ENCODE measurements at regions not wholly inside any gene's neighbourhood (a gene's known extent, or its start where the extent isn't known, plus 50 kb on each side); places are given as distances from the start of the nearest gene placed in this dataset.
"Not testable (repeated sequence)": the region's sequence is repeated elsewhere in the genome, so short reads cannot be mapped to it uniquely, and the experiment has no call there.

DNA sequence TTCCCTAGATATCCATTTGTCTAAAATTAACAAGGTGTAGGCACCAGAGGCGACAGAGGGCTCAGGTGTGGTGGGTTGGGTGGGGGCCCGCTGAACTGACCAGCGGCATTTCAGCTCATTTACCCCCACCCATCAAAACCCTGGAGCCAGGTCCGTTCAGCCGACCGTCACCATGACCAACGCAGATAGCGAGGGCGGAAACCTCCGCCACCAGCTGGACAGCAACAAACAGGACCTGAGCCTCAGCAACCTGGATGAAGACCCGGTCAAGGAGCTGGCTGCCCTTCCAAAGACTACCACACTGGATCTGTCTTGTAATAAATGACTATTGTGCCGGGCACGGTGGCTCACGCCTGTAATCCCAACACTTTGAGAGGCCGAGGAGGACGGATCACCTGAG lies 120.8 kb upstream of the LGSN start:
- DNase-seq: no peak

DNA sequence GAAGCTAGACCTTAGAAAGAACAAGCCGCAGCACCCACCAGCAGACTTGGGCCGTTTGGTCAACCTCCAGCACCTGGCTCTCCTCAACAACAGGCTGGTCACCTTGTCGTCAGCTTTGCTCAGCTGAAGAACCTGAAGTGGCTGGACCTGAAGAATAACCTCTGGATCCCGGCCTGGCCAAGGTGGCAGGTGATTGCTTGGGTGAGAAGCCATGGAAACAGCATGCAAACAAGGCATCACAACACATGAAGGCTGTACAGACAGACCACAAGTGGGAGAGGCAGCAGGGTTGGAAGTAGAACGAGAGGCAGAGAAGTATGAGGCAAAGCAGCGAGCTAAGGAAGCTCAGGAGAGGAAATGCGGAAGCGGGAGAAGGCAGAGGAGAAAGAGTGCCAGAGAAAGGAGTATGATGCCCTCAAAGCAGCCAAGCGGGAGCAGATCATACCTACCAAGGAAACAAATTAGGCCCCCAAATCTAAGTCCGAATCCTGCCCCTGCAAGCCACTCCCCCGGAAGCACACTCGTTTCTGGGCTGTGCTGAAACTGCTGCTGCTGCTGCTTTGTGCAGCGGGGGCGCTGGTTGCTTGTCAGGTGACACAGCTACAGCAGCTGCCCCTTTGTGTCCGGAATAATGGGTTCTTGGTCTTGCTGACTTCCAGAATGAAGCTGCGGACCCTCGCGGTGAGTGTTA lies 121.6 kb upstream of the LGSN start:
- no peak for DNase-seq

DNA sequence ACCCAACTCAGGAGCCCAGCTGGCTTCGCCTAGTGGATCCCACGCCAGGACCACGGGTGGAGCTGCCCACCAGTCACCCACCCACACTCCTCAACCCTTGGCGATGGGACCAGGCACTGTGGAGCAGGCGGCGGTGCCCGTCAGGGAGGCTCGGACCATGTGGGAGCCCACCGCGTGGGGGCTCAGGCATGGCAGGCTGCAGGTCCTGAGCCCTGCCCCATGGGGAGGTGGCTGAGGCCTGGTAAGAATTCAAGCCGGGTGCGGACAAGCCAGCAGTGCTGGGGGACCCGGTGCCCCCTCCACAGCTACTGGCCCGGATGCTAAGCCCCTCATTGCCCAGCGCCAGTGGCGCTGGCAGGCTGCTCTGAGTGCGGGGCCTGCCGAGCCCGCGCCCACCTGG lies 123.1 kb upstream of the LGSN start:
- no peak for DNase-seq

DNA sequence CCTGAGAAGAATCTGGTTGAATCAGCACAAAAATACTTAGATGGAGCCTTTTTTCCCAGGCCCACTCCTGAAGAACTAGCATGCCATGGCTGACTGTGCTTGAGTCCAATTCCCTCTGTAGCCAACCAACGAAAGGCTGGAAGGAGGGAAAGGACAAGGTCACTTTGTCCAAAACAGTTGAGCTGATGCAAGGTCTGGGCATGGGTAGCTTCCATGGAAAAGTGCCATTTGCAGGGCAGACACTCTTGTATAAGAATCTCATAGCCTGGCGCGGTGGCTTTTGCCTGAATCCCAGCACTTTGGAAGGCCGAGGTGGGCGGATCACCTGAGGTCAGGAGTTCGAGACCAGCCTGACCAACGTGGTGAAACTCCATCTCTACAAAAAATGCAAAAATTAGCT lies 125.0 kb upstream of the LGSN start:
- no peak for DNase-seq

DNA sequence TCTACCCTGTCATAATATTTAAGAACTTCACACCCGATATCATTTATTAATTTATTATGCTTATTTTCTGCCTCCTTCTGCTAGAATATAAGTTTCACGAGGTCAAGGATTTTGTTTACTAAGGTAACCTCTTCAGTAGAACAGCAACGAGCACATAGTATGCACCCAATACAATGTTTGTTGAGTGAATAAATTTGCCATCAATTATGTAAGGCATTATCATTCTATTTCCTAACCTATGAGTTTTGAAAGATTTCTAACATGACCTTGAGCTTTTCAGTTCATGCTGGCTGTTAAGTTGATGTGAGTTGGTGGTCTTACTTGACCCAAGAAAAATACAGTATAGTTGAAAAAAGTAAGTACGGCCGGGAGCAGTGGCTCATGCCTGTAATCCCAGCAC lies 125.9 kb upstream of the LOC128125822 start:
- no peak for DNase-seq

DNA sequence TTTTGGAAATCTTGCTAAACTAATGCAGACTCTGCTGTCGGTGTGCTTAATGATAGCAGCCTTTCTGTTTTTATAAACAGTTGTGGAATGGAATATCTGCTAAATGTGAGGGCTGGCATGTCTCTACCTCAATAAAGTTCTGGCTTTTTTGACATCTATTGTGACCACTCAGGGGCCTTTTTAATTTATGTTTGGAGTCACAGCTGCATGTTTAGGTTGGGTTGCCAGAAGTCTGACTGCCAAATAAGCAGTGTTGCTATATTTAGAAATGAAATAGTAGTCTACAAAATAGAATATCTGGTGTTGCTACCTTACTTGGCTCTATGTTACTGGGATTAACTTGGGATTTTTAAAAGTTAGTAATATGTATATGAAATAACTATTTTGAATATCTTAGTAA lies 125.1 kb upstream of the LOC128125822 start:
- DNase-seq: no peak

DNA sequence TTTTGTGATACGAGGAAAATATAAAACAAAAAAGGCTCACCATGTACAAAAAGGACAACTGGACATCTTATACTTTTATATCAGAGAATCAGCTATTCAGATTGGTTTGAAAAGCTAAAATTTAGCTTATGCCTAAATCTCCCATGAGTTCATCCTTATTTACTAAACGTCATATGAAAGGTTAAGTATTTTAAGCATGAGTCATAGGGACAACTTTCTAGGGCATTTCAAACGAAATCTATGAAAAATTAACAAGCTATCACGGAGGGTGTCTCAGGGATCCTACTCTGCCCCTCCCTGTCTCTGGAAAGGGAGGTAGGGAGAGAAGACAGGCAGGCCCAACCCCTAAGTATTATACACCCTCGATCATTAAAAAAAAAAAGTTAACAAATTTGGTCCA lies 124.1 kb upstream of the LOC128125822 start:
- DNase-seq: no peak

DNA sequence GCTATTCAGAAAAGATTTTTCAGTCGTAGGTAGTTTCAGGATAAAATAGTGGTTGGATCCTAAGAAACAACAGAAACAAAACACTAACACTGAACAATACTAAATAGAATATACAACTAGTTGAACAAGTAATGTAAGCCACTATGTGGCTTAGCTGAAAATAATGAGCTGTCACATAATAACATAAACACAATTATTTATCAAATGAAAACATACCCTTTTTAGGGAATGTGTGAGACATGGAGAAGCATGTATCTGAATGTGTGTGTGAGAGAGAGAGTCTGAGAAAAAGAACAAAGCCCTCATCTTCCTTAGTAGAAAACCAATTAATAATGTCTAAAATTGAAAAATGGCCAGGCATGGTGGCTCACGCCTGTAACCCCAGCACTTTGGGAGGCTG lies 122.6 kb upstream of the LOC128125822 start:
- DNase-seq: no peak

DNA sequence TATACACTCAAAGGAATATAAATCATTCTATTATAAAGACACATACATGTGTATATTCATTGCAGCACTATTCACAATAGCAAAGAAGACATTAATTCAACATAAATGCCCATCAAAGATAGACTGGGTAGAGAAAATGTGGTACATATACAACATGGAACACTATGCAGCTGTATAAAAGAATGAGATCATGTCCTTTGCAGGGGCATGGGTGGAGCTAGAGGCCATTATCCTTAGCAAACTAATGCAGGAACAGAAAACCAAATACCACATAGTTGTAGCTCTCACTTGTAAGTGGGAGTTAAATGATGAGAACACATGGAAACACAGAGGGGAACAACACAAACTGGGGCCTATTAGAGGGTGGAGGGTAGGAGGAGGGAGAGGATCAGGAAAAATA lies 121.0 kb upstream of the LOC128125822 start:
- no peak for DNase-seq

DNA sequence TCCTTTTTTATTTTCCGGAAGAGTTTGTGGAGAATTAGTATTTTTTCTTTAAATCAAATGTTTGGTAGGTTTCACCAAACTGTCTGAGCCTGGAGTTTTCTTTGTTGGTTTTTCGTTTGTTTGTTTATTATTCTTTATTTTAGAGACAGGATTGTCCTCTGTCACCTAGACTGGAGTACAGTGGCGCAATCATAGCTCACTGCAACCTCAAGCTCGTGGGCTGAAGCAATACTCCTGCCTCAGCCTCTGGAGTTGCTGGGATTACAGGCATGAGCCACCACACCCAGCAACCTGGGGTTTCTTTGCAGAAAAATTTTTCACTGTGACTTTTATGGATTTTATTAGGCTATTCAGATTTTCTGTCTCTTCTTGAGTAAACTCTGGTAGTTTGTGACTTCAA lies 120.2 kb upstream of the LOC128125822 start:
- no peak for DNase-seq

DNA sequence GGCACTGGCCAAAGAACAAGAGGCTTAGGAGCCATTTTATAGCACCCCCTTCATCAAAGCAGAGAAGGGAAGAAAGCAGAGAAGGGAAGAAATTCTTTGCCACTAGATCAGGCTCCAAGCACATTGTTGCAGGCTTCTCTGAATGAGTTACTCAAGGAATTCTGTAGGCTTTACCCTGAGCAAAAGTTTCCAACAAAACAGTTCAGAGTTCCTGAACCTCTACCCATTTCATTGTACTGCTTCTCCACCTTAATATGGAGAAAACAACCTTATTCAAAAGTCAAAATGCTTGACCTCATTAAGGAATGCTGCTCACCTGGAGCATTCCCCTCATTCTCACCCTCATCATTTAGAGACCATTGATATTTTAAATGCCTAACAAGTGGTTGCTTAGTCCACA lies 115.5 kb upstream of the LOC128125822 start:
- no peak for DNase-seq

DNA sequence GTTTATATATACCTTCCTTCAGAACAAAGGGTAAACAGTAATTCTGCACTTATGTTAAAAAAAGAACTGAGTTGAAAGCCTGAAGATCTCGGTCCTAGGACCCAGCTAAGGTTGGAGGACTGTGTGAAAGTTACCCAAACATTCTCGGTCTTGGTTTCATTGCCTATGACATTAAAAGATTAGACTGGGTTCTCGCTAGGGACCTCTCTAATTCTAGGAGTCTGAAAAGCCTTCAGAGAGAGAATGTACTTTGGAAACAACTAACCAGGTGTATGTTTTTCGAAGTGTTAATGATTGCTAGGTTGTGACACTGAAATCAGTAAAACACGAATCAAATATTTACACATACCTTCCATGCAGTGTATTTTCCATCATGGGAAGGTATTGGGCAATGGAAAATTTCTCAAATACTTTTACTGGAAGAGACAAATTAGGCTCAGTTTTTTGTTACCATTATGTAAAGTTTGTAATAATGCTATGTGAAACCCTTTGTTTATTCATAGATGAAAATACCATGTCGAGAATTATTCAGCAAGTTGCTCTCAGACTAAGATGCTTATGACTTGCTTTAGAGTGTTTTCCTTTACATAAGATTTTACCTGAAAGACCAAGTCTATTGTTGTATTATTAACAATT lies 113.7 kb upstream of the LOC128125822 start:
- DNase-seq: no peak

DNA sequence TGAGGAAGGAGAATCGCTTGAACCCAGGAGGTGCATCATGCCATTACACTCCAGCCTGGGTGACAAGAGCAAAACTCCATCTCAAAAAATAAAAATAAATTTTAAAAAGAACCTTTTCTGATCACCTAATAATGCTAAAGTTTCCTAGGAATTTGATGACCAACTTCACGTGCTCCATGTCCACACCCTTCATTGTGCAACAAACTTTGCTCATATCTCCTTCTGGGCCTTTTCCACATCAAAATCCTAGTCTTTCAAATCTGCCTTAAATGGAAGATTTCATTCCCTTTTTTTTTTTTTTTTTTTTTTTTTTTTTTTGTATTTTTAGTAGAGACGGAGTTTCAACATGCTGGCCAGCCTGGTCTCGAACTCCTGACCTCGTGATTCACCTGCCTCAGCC lies 112.5 kb upstream of the LOC128125822 start:
- DNase-seq: no peak

DNA sequence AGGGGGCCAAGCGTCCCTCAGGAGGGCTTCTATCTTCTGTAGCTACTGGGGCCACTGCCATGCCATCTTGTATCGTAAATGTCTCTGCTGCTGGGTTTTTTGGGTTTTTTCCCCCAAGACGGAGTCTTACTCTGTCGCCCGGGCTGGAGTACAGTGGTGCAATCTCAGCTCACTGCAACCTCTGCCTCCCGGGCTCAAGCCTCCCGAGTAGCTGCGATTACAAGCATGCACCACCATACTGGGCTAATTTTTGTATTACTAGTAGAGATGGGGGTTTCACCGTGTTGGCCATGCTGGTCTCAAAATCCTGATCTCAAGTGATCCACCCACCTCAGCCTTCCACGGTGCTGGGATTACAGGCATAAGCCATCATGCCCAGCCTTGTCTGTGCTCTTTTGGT lies 111.3 kb upstream of the LOC128125822 start:
- no peak for DNase-seq

DNA sequence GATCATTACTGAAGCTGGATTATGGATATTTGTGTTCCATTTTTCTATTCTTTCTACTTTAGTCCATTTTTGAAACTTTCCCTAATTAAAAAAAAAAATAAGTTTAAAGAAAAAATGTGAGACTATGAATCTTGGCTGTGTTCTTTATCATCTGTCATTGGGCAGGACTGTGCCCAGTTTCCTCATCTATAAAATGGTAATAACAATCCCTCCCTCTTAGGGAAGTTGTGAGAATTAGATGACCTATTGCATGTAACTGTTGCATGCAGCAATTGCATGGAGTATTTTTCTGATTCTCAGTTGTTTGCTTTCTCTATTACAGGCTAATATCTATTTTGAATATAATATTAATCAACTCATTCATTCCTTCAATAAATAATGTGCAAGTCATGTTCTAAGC lies 108.2 kb upstream of the LOC128125822 start:
- no peak for DNase-seq

DNA sequence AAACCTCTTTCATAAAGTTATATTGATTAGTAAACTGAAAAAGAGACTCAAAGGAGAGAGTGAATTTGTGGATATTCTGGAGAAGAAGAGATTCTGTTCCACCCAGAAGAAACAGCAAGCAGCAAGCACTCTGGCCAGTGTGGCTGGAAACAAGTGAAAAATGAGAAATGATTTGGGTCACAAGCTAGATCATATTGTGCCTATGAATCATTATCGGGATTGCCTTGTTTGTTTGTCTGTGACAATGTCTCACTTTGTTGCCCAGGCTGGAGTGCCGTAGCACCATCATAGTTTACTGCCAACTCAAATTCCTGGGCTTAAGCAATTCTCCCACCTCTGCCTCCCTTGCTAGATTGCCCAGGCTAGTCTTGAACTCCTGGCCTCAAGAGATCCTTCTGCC lies 106.5 kb upstream of the LOC128125822 start:
- DNase-seq: no peak

DNA sequence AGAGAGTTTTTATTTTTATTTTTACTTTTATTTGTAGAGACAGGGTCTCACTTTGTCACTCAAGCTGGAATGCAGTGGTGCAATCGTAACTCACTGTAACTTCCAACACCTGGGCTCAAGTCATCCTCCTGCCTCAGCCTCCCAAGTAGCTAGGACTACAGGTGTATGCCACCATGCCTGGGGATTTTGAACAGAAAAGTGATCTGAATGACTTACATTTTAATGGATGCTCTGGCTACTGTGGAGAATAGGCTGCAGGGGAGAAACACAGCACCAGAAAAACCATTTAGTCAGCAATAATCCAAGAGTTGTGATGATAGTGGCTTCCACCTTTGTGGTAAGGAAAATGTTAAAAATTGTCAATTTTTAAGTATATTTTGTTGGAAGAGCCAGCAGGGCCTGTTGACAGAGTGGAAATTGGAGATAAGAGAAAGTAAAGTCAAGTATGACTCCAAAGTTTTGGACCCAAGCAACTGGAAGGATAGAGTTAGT lies 106.0 kb upstream of the LOC128125822 start:
- DNase-seq: no peak

DNA sequence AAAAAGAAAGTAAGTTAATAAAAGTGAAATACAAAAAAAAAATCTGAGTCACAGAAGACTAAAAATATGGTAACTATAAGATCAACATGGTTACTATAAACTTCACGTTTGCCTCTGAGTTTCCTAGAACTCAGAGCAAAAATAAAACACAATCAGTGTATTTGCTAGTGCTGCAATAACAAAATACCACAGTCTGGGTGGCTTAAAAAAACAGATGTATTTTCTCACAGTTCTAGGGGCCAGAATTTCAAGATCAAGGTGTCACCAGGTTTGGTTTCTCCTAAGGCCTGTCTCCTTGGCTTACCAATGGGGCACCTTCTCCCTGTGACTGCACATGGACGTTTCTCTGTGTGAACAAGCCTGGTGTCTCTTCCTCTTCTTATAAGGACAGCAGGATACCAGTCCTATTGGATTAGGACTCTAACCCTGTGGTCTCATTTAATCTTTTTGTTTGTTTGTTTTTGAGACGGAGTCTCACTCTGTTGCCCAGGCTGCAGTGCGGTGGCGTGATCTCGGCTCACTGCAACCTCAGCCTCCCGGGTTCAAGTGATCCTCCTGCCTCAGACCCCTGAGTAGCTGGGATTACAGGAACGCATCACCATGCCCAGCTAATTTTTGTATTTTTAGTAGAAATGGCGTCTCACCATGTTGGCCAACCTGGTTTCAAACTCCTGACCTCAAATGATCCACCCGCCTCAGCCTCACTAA lies 104.9 kb upstream of the LOC128125822 start:
- DNase-seq: no peak

DNA sequence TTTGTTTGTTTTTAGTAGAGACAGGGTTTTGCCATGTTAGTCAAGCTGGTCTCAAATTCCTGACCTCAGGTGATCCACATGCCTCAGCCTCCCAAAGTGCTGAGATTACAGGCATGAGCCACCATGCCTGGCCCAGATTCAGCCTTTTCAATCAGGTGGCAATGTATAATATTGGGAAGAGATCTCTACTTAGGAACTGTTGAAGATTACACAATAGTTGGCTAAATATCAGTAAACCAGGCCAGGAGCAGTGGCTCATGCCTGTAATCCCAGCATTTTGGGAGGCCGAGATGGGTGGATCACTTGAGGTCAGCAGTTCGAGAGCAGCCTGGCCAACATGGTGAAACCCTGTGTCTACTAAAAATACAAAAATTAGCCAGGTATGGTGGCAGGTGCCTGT lies 101.1 kb upstream of the LOC128125822 start:
- DNase-seq: not testable (repeated sequence)

DNA sequence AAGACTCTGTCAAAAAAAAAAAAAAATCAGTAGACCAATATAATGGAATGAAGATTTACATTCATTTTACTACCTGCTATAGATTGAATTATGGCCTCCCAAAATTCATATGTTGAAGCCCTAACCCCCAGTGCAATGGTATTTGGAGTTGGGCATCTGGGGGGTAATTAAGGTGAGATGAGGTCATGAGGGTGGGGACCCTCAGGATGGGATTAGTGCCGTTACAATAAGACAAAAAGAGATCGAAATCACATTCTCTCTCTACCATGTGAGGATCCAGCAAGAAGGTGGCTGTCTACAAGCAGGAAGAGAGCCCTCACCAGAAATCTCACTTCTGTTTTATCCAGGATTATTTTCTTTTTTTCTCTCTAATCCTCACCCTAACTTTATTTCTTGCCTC lies 100.6 kb upstream of the LOC128125822 start:
- no peak for DNase-seq

DNA sequence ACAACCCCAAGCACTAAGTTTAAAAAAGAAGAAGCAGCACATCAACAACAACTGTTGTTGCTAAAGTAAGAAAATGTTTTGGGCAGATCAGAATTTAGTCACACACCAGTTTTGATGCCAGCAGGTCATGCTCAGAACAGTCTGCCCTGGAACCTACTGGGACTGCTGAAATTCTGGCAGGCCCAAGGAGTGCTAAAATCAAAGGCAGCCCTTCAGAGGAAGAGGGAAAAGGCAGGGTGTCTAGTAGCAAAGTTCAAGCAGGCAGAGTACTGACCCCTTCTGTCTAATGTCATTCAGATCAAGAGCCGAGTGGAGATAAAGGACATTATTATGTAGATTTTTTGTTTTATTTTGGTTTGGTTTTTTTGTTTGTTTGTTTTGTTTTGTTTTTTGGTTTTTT lies 96.6 kb upstream of the LOC128125822 start:
- DNase-seq: no peak

DNA sequence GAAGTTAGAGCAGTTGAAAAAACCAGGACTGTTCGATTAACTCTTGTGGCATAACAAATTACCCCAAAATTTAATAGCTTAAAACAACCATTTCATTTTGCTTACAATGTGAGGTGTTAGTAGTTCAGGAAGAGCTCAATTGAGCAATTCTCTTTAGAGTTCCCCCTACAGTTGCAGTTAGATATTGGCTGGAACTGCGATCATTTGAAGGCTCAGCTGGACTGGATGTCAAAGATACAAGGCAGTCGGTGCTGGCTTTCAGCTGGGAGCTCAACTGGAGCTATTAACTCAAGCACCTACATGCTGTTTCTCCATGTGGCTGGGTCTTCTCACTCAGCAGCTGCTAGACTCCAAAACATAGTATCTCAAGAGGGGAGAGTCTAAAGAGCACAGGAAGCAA lies 96.0 kb upstream of the LOC128125822 start:
- DNase-seq: no peak

All from amygdala (tissue), 56 donors.